ENCODE measurements at regions not wholly inside any gene's neighbourhood (a gene's known extent, or its start where the extent isn't known, plus 50 kb on each side); places are given as distances from the start of the nearest gene placed in this dataset.

- TF ChIP-seq, protein P1, sequence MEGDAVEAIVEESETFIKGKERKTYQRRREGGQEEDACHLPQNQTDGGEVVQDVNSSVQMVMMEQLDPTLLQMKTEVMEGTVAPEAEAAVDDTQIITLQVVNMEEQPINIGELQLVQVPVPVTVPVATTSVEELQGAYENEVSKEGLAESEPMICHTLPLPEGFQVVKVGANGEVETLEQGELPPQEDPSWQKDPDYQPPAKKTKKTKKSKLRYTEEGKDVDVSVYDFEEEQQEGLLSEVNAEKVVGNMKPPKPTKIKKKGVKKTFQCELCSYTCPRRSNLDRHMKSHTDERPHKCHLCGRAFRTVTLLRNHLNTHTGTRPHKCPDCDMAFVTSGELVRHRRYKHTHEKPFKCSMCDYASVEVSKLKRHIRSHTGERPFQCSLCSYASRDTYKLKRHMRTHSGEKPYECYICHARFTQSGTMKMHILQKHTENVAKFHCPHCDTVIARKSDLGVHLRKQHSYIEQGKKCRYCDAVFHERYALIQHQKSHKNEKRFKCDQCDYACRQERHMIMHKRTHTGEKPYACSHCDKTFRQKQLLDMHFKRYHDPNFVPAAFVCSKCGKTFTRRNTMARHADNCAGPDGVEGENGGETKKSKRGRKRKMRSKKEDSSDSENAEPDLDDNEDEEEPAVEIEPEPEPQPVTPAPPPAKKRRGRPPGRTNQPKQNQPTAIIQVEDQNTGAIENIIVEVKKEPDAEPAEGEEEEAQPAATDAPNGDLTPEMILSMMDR (IDR thresholded peaks at IDR 0.05; ENCODE audit: low read length) = no peak
- no peak for TF ChIP-seq EZH2 (IDR thresholded peaks at IDR 0.05; ENCODE audit: borderline replicate concordance, low read length)
Observed at GRCh38 chr6:103872678-103873077, 987.0 kb downstream of the HACE1 start.

Data from OCI-LY1 (cell line).